GM23338 (cell line): ENCODE measurements at regions not wholly inside any gene's neighbourhood (a gene's known extent, or its start where the extent isn't known, plus 50 kb on each side); places are given as distances from the start of the nearest gene placed in this dataset.

Source experiments
- ATAC-seq: fragments of 200-7000 bp; cut with Tn5 transposase; 3 replicates; pipeline ENCODE4 v1.9.1; 2020
- DNase-seq: peaks from one replicate; pipeline ENCODE4 v3.0.0-alpha.2; 2015; ENCODE audit warnings: low spot score
- H2AFZ ChIP-seq: fragments of 200-600 bp; sonication (generic); 2 replicates; pipeline ENCODE4 v1.8.0; 2016; ENCODE audit warnings: antibody characterized with exemption, mild to moderate bottlenecking, moderate library complexity
- H3F3A ChIP-seq: fragments of 200-600 bp; sonication (generic); replicated peaks from 2 replicates; pipeline ENCODE4 v1.8.0; 2017; ENCODE audit warnings: antibody characterized with exemption, mixed run types, low read depth
- H3K27ac ChIP-seq: fragments of 200-600 bp; sonication (generic); 2 replicates; pipeline ENCODE4 v1.6.1; 2016; ENCODE audit warnings: low read depth
- H3K27me3 ChIP-seq: fragments of 200-600 bp; sonication (generic); 2 replicates; pipeline ENCODE4 v1.8.0; 2016; ENCODE audit warnings: mild to moderate bottlenecking, mixed run types, moderate library complexity; ENCODE audit not compliant: insufficient read depth
- H3K36me3 ChIP-seq: fragments of 200-600 bp; sonication (generic); 2 replicates; pipeline ENCODE4 v1.8.0; 2016; ENCODE audit warnings: mild to moderate bottlenecking; ENCODE audit not compliant: insufficient read depth
- H3K4me1 ChIP-seq: fragments of 200-600 bp; sonication (generic); 2 replicates; pipeline ENCODE4 v1.8.0; 2016; ENCODE audit warnings: mild to moderate bottlenecking, moderate library complexity; ENCODE audit not compliant: insufficient read depth
- H3K4me2 ChIP-seq: fragments of 200-600 bp; sonication (generic); 2 replicates; pipeline ENCODE4 v1.7.1; 2017; ENCODE audit warnings: mixed run types
- H3K4me3 ChIP-seq: fragments of 200-600 bp; sonication (generic); 2 replicates; pipeline ENCODE4 v1.6.1; 2016; ENCODE audit warnings: mixed run types
- H3K79me2 ChIP-seq: fragments of 200-600 bp; sonication (generic); replicated peaks from 2 replicates; pipeline ENCODE4 v1.8.0; 2017; ENCODE audit warnings: mild to moderate bottlenecking; ENCODE audit not compliant: insufficient read depth
- H3K9me2 ChIP-seq: fragments of 200-600 bp; sonication (generic); 2 replicates; pipeline ENCODE4 v1.8.0; 2017; ENCODE audit not compliant: insufficient read depth
- H4K20me1 ChIP-seq: fragments of 200-600 bp; sonication (generic); replicated peaks from 2 replicates; pipeline ENCODE4 v1.8.0; 2017; ENCODE audit warnings: mild to moderate bottlenecking; ENCODE audit not compliant: insufficient read depth
- H3K27ac Mint-ChIP-seq: 2 replicates; pipeline ENCODE4 v1.8.0; 2020; ENCODE audit warnings: inconsistent platforms, mild to moderate bottlenecking, moderate library complexity, mixed read lengths
- H3K27me3 Mint-ChIP-seq: 3 replicates; pipeline ENCODE4 v1.8.0; 2022; ENCODE audit warnings: low read depth, mild to moderate bottlenecking, moderate library complexity, mixed read lengths, inconsistent platforms; ENCODE audit not compliant: insufficient read depth, poor library complexity
- H3K36me3 Mint-ChIP-seq: 3 replicates; pipeline ENCODE4 v1.8.0; 2021; ENCODE audit warnings: low read depth, mild to moderate bottlenecking, inconsistent platforms, moderate library complexity, mixed read lengths
- H3K4me1 Mint-ChIP-seq: 3 replicates; pipeline ENCODE4 v1.8.0; 2020; ENCODE audit warnings: mild to moderate bottlenecking, inconsistent platforms, mixed read lengths
- H3K4me3 Mint-ChIP-seq: 3 replicates; pipeline ENCODE4 v1.8.0; 2021; ENCODE audit warnings: moderate library complexity, mild to moderate bottlenecking, inconsistent platforms, mixed read lengths
- H3K9me3 Mint-ChIP-seq: 3 replicates; pipeline ENCODE4 v1.8.0; 2020; ENCODE audit warnings: moderate library complexity, mild to moderate bottlenecking, inconsistent platforms, mixed read lengths
- CREB1 ChIP-seq: fragments of 250-450 bp; sonication (Bioruptor Pico); IDR thresholded peaks from 2 replicates; pipeline ENCODE4 v1.5.0; 2020; ENCODE audit warnings: low read depth, mild to moderate bottlenecking, moderate library complexity
- CTCF ChIP-seq, 2 experiments: fragments of 200-600 bp in 1 of 2; sonication (generic) in 1 of 2; conservative IDR thresholded peaks; 2 replicates each; pipeline versions ENCODE4 v1.5.1 to v1.6.1; 2016 to 2017; ENCODE audit warnings: antibody characterized with exemption in 2 of 2, low read depth in 2 of 2, mild to moderate bottlenecking in 2 of 2, moderate library complexity in 1 of 2
- ETS1 ChIP-seq: IDR thresholded peaks from 2 replicates; pipeline ENCODE4 v1.6.1; 2016; ENCODE audit warnings: antibody characterized with exemption
- EZH2 ChIP-seq: fragments of 200-600 bp; sonication (generic); IDR thresholded peaks from one replicate; pipeline ENCODE4 v1.8.0; 2017; ENCODE audit warnings: antibody characterized with exemption, mild to moderate bottlenecking, low read depth; ENCODE audit not compliant: unreplicated experiment
- EZH2phosphoT487 ChIP-seq: fragments of 200-600 bp; sonication (generic); IDR thresholded peaks from one replicate; pipeline ENCODE4 v1.8.1; 2018; ENCODE audit warnings: antibody characterized with exemption; ENCODE audit not compliant: unreplicated experiment
- NANOG ChIP-seq: IDR thresholded peaks from 2 replicates; pipeline ENCODE4 v1.6.1; 2016; ENCODE audit warnings: antibody characterized with exemption, borderline replicate concordance
- POLR2AphosphoS5 ChIP-seq: IDR thresholded peaks from 2 replicates; pipeline ENCODE4 v1.6.1; 2016; ENCODE audit warnings: antibody characterized with exemption, low read depth
- REST ChIP-seq: IDR thresholded peaks from one replicate; pipeline ENCODE4 v1.6.1; 2018; ENCODE audit warnings: antibody characterized with exemption; ENCODE audit not compliant: unreplicated experiment
- ZNF114 ChIP-seq: fragments of 250-450 bp; sonication (Bioruptor Pico); IDR thresholded peaks from 2 replicates; pipeline ENCODE4 v1.5.0; 2020; ENCODE audit warnings: mild to moderate bottlenecking, moderate library complexity
- ZNF331 ChIP-seq: fragments of 250-450 bp; sonication (Bioruptor Pico); IDR thresholded peaks from 2 replicates; pipeline ENCODE4 v1.5.0; 2020; ENCODE audit warnings: low read depth, mild to moderate bottlenecking, moderate library complexity

DNA sequence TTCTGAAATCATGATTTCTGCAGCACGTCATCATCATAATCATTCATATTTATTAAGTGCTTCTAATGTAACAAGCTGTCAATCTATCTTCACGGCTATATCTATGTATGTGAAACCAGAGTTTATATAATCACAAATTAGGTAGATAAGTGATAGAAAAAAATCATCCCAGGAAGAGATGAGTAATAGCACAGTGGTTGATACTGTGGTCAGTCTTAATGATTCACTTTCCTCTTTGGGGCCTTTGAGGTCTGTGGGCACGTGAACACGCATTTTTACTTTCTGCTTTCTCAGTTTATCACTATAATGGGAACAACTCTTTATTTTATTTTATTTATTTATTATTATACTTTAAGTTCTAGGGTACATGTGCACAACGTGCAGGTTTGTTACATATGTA lies 265.9 kb upstream of the NOVA1 start:
- H3K36me3 ChIP-seq = no peaks in the 10 kb centered on the region
- Mint-ChIP-seq H3K36me3 (no peaks in the 10 kb centered on the region), H3K4me1 (peaks cover 10% of the 10 kb centered on the region), H3K27me3 (no peaks in the 10 kb centered on the region), H3K27ac (no peak overlapping the region), H3K9me3 (no peaks in the 10 kb centered on the region), H3K4me3 (no peak overlapping the region)
- DNase-seq = no peak
- H3K4me2 ChIP-seq = no peak overlapping the region
- no peaks in the 10 kb centered on the region for H4K20me1 ChIP-seq
- no peaks in the 10 kb centered on the region for H3K79me2 ChIP-seq
- H3K27me3 ChIP-seq = no peaks in the 10 kb centered on the region
- no peak overlapping the region for H3K27ac ChIP-seq
- no peaks in the 10 kb centered on the region for H3F3A ChIP-seq
- H3K4me3 ChIP-seq = no peak overlapping the region
- no peak for ATAC-seq
- no peaks in the 10 kb centered on the region for H3K4me1 ChIP-seq
- TF ChIP-seq EZH2 (no peak), ZNF114 (CRISPR knock-in tag) (no peak), CTCF (conservative IDR thresholded peaks at IDR 0.05; ENCODE audit: low read depth in 2 of 2) (no peak), ETS1 (no peak), CREB1 (CRISPR knock-in tag) (no peak), NANOG (no peak)
- H2AFZ ChIP-seq = no peak overlapping the region
- H3K9me2 ChIP-seq = no peaks in the 10 kb centered on the region

- H3K4me1 ChIP-seq = peaks cover 15% of the 10 kb centered on the region
- no peaks in the 10 kb centered on the region for H3F3A ChIP-seq
- H3K4me3 Mint-ChIP-seq = no peak overlapping the region
- no peak overlapping the region for H3K4me3 ChIP-seq
- peaks cover 23% of the 10 kb centered on the region for H3K4me1 Mint-ChIP-seq
- peak overlapping the region; percentile 85; the same call in 1 of the 2 replicates for H3K27ac Mint-ChIP-seq
- ATAC-seq (no peak), DNase-seq (no peak)
- no peaks in the 10 kb centered on the region for H4K20me1 ChIP-seq
- no peaks in the 10 kb centered on the region for H3K36me3 ChIP-seq
- no peaks in the 10 kb centered on the region for H3K27me3 ChIP-seq
- H3K79me2 ChIP-seq = no peaks in the 10 kb centered on the region
- no peak overlapping the region for H3K4me2 ChIP-seq
- peaks cover 2% of the 10 kb centered on the region for H3K27me3 Mint-ChIP-seq
- no peak overlapping the region for H2AFZ ChIP-seq
- H3K27ac ChIP-seq = no peak overlapping the region
- no peaks in the 10 kb centered on the region for H3K9me2 ChIP-seq
- H3K9me3 Mint-ChIP-seq = no peaks in the 10 kb centered on the region
- H3K36me3 Mint-ChIP-seq = no peaks in the 10 kb centered on the region
- no peak for TF ChIP-seq POLR2AphosphoS5
- TF ChIP-seq REST = no peak
- TF ChIP-seq EZH2 = no peak
- TF ChIP-seq EZH2phosphoT487 = no peak
- TF ChIP-seq CREB1 (CRISPR knock-in tag) = no peak
- no peak for TF ChIP-seq CTCF (conservative IDR thresholded peaks at IDR 0.05; ENCODE audit: low read depth in 2 of 2)
- TF ChIP-seq ETS1 = no peak
- TF ChIP-seq ZNF331 (CRISPR knock-in tag) = no peak
These were observed 268.9 kb upstream of the NOVA1 start for GRCh38 chr14:26866721-26867120.
